Fibroblast of the aortic adventitia (primary cell): ENCODE measurements at regions not wholly inside any gene's neighbourhood (a gene's known extent, or its start where the extent isn't known, plus 50 kb on each side); places are given as distances from the start of the nearest gene placed in this dataset.

Source experiments
- DNase-seq: peaks from one replicate; pipeline ENCODE4 v3.0.0-alpha.2; 2010; ENCODE audit warnings: low read depth
- H3K4me3 ChIP-seq: 2 replicates; pipeline ENCODE4 v1.5.1; 2011; ENCODE audit warnings: low read depth, mild to moderate bottlenecking, control low read depth, low read length, moderate library complexity
- TF ChIP-seq, protein P1 (sequence below): IDR thresholded peaks from 2 replicates; pipeline ENCODE4 v1.5.1; 2011; ENCODE audit warnings: mild to moderate bottlenecking, low read length, control low read depth, inconsistent platforms; ENCODE audit not compliant: insufficient read depth

DNA sequence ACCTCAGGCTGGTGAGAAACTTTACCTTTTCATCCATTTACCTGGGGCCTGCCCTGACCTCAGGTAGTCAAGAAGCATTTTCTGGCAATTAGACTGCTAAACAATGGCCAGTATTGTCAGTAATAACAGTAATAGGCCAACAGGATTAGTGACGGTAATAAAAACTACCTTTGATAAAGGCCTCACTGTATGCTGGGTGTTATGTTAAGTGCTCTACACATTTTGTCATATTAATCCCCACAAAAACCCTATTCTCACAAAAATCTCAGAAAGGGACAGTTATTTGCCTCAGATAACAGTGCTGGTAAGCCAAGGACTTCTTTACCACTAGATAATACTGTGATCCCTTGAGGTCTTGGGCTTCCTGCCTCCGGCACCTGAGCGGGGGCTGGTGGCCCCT lies 191.4 kb downstream of the FOXD2 start:
- H3K4me3 ChIP-seq: no peak overlapping the region
- no peak for DNase-seq
- TF ChIP-seq, protein P1, sequence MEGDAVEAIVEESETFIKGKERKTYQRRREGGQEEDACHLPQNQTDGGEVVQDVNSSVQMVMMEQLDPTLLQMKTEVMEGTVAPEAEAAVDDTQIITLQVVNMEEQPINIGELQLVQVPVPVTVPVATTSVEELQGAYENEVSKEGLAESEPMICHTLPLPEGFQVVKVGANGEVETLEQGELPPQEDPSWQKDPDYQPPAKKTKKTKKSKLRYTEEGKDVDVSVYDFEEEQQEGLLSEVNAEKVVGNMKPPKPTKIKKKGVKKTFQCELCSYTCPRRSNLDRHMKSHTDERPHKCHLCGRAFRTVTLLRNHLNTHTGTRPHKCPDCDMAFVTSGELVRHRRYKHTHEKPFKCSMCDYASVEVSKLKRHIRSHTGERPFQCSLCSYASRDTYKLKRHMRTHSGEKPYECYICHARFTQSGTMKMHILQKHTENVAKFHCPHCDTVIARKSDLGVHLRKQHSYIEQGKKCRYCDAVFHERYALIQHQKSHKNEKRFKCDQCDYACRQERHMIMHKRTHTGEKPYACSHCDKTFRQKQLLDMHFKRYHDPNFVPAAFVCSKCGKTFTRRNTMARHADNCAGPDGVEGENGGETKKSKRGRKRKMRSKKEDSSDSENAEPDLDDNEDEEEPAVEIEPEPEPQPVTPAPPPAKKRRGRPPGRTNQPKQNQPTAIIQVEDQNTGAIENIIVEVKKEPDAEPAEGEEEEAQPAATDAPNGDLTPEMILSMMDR: no peak

DNA sequence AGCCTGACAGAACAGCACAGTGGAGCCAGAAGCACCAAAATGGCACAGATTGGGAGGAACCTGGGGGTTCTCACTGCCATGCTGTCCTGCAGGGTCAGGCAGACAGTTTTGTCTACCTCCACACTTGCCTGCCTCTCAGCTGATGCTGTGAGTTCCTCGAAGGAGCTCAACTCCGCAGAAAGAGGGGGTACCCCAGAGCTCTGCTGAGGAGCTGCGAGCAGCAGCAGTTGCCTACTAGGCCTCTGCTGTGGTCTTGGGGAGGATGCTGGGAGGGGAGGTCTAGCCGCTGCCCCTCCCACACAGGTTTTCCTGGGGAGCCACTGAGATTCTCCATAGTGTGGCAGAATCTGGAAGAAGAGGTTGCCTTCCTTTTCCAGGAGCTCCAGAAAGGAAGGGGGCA lies 192.5 kb downstream of the FOXD2 start:
- H3K4me3 ChIP-seq: no peak overlapping the region
- DNase-seq: no peak
- TF ChIP-seq, protein P1: no peak

DNA sequence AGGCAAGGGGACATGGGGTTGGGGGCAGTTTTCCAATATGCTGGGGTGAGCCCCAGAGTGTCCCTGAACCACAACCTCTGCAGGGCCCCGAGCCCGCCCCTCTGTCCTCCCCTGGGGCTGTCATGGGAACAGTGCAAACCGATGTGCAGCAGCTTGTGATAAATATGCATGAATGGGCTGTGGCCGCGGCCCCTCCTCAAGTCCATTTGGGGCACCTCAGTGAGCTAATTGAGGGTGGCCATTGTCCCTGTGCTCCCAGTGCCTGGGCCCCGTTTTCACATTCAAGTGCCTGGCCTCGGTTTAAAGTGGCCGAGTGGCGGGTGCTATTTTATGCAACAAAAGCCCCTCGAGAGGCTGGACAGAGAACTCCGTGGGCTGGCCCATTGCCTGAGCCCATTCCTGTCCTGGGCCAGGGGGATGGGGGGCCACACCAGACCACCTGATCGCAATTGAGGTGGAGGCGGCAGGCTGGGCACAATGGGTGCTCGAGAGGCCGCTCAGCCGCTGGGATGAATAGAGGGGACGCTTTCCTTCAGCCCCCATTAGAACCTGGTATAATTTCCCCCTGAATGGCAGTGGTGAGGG lies 193.7 kb downstream of the FOXD2 start:
- no peak for DNase-seq
- H3K4me3 ChIP-seq: no peak overlapping the region
- TF ChIP-seq, protein P1: no peak

DNA sequence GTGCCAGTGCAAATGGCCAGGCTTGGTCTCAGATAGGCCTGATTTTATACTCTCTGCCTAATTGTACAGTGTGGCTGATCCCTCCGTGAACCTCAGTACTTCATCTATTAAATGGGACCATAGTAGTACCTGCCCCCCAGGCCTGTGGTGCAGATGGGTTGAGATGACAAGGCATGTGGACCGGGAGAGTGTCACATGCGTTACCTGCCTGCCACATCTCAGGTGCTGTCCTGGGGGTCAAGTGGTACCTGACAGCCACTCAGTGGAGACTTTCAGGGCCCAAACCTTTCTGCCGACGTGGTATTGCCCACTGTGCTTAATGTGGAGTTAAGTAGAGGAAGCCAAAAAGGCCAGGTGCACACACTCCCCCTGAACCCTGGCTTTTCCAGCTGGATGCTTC lies 197.3 kb downstream of the FOXD2 start:
- no peak overlapping the region for H3K4me3 ChIP-seq
- TF ChIP-seq, protein P1: no peak
- no peak for DNase-seq

DNA sequence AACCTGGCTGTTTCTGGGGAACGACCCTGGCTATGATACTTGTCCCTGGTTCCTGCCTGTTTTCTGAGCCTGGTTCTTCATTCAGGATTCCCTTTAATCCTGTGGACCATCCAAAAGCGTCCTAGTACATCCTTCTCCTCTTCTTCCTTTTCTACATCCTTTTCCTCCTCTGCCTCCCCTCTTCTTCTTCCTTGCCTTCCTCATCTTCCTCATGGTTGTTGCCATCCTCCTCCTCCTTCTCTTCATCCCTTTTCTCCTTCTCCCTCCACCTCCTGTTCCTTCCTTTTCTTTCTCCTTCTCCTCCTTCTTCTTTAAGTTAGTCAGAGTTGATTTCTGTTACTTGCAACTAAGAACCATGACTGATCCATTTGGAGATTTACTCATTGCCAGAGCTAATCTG lies 197.8 kb downstream of the FOXD2 start:
- DNase-seq: peak; percentile 25
- TF ChIP-seq, protein P1: no peak
- no peak overlapping the region for H3K4me3 ChIP-seq

DNA sequence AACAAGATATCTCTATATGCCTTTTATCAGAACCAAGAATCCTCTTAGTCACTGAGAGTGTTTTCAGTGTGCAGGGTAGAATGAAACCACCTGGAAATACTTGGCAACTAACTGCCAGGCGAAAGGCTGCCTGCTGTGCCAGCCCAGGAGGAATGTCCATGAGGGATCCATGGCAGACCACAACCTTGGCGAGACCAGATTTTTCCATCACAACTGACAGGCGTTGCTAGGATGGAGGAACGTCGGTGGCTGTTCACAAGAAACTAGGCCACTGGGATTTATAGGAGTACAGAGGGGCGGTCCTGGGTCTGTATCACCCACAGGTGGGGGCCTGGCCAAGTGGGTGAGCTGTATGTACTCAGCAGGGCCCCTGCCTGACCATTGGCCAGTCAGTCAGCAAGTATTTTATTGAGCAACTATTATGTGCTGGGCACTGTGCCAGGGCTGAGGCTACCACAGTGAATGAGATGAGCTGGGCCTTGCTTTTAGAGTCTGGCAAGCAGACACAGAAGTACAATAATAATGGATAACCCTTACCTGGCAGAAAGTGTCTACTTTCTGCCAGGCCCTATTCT lies 199.4 kb downstream of the FOXD2 start:
- peak; percentile 12 for DNase-seq
- H3K4me3 ChIP-seq: no peak overlapping the region
- TF ChIP-seq, protein P1: no peak

DNA sequence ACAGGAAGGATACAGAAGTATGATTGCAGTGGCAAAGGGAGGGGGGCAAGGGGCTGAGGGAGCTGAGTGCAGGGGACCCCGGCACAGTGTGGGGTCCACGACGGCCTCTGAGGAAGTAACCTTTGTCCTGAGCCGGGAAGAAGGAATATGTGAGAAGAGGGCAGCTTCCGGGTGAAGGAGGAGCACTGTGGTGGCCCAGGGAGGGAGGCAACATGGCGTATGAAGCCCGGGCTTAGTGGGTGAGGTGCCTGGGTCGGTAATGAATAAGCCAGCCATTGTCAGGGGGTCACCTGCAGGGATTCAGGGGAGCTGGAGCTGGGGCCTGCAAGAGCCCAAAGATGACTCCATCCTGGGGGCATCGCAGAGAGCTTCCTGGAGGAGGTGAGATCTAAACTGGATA lies 200.4 kb downstream of the FOXD2 start:
- DNase-seq: no peak

More for the DNA sequence above, 200.4 kb downstream of the FOXD2 start:
- TF ChIP-seq, protein P1: no peak
- H3K4me3 ChIP-seq: no peak overlapping the region
